Stimulated activated naive CD8-positive, alpha-beta T cell treated with anti-CD3 and anti-CD28 coated beads, Interleukin-15, amount 100 ng/mL, for 72 hours (primary cell): ENCODE measurements at regions not wholly inside any gene's neighbourhood (a gene's known extent, or its start where the extent isn't known, plus 50 kb on each side); places are given as distances from the start of the nearest gene placed in this dataset.

Experiments used
- ATAC-seq: fragments of 150-1000 bp; cut with Tn5 transposase; 2 replicates; pipeline ENCODE4 v1.10.0; 2021; ENCODE audit warnings: mild to moderate bottlenecking, moderate library complexity
- DNase-seq, 2 donors: peaks; one replicate each; pipeline ENCODE4 v3.0.0; 2021 to 2022
- H3K27ac Mint-ChIP-seq, 2 donors: one replicate each; pipeline ENCODE4 v1.8.0; 2022; ENCODE audit warnings: mild to moderate bottlenecking in 2 of 2, mixed read lengths in 2 of 2, moderate library complexity in 2 of 2
- H3K27me3 Mint-ChIP-seq: one replicate; pipeline ENCODE4 v1.8.0; 2022; ENCODE audit warnings: mixed read lengths
- H3K4me1 Mint-ChIP-seq: one replicate; pipeline ENCODE4 v1.8.0; 2022; ENCODE audit warnings: mild to moderate bottlenecking, mixed read lengths
- H3K4me3 Mint-ChIP-seq, 2 donors: one replicate each; pipeline ENCODE4 v1.8.0; 2022; ENCODE audit warnings: mild to moderate bottlenecking in 2 of 2, mixed read lengths in 2 of 2, moderate library complexity in 1 of 2
- H3K9me3 Mint-ChIP-seq, 2 donors: one replicate each; pipeline ENCODE4 v1.8.0; 2022; ENCODE audit warnings: mixed read lengths in 2 of 2

DNA sequence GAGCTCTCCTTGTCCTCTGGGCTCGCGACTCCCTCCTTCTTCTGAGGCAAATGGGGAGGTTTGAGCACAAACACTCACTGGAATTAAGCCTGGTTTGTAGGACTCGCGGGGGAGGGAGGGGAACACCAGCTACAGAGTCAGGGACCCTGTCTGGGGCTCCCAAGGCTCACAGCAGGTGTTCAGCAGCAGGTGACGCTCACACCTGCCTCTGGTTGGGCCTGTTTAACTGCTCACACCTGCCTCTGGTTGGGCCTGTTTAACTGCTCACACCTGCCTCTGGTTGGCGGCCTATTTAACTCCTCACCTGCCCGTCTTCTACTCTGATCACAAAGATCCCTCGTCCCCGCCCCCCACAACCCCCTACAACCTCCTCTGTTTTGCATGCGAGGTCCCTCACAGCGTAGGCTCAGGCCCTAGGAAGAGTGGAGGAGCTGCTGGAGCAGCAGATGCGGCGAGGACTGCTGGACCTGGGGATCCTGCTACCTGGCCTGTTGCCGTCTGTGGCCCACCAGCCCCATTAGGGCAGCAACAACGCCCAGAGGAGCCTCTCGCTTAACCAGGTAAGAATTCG is 181.9 kb downstream of the ERMARD start:
- Mint-ChIP-seq H3K4me3 (no peak overlapping the region), H3K27ac (no peak overlapping the region), H3K9me3 (peaks cover 10 to 16% of the 10 kb centered on the region in 2 donors), H3K4me1 (no peaks in the 10 kb centered on the region), H3K27me3 (peaks cover 35% of the 10 kb centered on the region)
- no peak for ATAC-seq
- no peak for DNase-seq

DNA sequence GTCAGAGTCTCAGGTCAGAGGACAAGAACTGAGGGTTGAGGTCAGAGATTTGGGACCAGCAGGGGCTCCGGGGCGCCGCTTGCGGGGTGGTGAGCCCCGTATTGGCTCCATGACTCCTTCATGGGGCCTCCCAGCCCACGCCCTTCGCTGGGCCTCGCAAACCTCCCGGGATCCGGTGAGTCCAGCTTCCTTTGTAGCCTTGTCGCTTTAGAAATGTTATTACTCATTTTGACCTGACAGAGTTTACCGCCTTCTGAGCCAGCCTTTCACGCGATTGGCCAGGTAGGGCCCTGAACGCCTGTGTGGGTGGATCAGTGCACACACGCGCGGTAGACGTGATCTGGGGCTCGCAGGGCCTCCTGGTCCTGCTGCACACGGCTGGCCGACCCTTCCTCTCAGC is 181.1 kb downstream of the ERMARD start:
- DNase-seq, result no peak
- ATAC-seq, result no peak

DNA sequence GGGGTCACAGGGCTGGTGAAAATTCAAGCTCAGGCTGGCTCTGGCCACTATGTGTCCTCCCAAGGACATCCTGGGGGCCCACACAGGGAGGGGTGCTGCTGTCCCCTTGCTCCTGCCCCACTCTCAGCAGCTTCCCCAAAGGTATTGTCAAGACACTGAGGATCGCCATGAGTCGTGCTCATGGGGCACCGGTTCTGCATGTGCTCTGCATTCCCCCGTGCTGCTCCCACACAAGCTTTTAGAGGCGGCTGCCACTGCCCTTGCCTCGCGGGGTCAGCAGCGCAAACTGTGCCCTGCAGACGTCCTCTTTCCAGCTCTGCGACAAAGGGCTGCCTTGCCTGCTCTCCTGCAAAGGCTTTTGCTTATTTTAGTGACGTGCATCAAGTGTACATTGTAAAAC is 179.8 kb downstream of the ERMARD start:
- DNase-seq, result no peak
- ATAC-seq, result no peak
- H3K9me3 Mint-ChIP-seq, result peaks cover 10 to 16% of the 10 kb centered on the region in 2 donors
- peaks cover 28% of the 10 kb centered on the region for H3K27me3 Mint-ChIP-seq
- H3K4me1 Mint-ChIP-seq, result no peaks in the 10 kb centered on the region
- H3K4me3 Mint-ChIP-seq, result no peak overlapping the region
- H3K27ac Mint-ChIP-seq, result no peak overlapping the region

More for the DNA sequence above, 181.1 kb downstream of the ERMARD start:
- Mint-ChIP-seq H3K4me3 (no peak overlapping the region), H3K27me3 (peaks cover 28% of the 10 kb centered on the region), H3K27ac (peak overlapping the region in 1 of 2 donors; percentile 13), H3K4me1 (no peaks in the 10 kb centered on the region), H3K9me3 (peaks cover 10 to 16% of the 10 kb centered on the region in 2 donors)

DNA sequence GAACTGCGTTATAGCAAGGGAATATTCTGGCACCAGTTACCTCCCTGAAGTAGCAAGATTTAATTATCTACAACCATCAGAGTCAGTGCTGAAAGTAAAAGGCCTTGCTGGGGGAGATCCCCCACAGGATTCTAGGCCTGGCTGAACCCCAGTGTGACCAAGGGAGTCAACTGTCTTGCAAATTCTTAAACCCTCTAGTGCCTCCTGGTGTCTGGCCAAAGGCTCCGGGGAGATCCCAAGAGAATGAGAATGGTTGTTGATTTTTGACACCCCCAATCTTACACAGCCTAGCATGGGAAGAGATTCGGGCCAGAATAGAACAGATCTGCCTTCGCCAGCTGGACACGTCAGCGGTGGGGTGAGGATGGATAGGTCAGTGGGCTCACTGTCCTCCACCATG is 179.4 kb downstream of the ERMARD start:
- peaks cover 10 to 16% of the 10 kb centered on the region in 2 donors for H3K9me3 Mint-ChIP-seq
- DNase-seq, result no peak

DNA sequence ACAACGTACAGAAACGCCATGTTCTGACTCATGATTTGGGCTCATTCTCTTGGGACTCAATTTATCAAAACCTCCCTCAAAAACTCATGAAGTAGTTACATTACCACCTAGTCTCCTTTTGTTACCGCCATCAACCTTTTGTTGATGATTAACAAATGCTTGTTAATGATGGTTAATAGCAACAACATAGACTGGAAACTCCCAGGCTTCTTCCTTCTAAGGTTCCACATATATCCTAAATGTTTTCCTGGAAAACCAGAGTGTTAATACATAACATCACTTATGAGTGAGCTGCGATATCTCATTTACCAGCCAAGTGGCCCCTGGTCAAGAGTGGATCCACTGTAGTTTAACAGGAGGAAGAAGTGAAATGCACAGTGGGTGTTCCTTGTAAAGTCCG is 176.3 kb downstream of the ERMARD start:
- no peak overlapping the region for H3K27ac Mint-ChIP-seq
- H3K9me3 Mint-ChIP-seq, result peaks cover 10 to 16% of the 10 kb centered on the region in 2 donors
- no peak for DNase-seq
- H3K4me1 Mint-ChIP-seq, result no peaks in the 10 kb centered on the region
- peaks cover 13% of the 10 kb centered on the region for H3K27me3 Mint-ChIP-seq
- no peak overlapping the region for H3K4me3 Mint-ChIP-seq
- ATAC-seq, result no peak

More for the DNA sequence above, 179.4 kb downstream of the ERMARD start:
- Mint-ChIP-seq H3K27ac (no peak overlapping the region), H3K4me3 (no peak overlapping the region), H3K4me1 (no peaks in the 10 kb centered on the region), H3K27me3 (peaks cover 24% of the 10 kb centered on the region)
- peak; percentile 37 for ATAC-seq

DNA sequence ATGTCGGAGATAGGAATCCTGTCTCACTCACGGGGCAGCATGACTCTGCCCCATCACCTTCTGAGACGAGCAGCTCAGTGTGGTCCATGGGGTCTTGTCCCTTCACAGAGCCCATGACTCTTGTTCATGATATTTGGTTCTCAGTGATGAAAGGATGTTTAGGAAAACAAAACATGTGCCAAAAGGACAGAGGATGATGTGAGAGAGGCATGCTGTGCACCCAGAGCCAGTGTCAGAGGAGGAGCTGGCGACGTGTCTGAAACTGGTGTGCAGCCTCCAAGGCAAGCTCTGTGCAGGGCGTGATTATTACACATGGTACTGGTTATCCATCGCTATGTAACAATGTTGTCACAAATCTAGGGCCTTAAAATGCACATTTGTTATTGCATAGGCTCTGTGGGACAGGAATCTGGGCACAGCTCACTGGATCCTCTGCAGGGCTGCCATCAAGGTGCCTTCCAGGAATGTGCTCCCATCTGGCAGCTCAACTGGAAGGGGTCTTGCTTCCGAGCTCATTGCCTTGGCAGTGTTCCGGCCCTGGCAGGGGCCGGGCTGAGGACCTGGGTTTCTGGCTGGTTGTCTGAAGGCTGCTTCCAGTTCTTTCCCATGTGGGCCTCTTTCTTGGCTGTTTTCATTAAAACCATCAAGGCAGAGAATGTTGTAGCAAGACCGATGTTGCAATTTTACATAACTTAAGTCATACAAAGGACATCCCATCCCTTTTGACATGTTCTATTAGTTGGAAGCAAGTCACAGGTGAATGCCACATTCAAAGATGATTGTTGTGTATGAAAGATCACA is 175.4 kb downstream of the ERMARD start:
- no peak for ATAC-seq
- H3K27ac Mint-ChIP-seq, result no peak overlapping the region
- H3K4me3 Mint-ChIP-seq, result no peak overlapping the region
- peaks cover 13% of the 10 kb centered on the region for H3K27me3 Mint-ChIP-seq
- H3K4me1 Mint-ChIP-seq, result peaks cover 4% of the 10 kb centered on the region
- H3K9me3 Mint-ChIP-seq, result peaks cover 10 to 16% of the 10 kb centered on the region in 2 donors
- no peak for DNase-seq

DNA sequence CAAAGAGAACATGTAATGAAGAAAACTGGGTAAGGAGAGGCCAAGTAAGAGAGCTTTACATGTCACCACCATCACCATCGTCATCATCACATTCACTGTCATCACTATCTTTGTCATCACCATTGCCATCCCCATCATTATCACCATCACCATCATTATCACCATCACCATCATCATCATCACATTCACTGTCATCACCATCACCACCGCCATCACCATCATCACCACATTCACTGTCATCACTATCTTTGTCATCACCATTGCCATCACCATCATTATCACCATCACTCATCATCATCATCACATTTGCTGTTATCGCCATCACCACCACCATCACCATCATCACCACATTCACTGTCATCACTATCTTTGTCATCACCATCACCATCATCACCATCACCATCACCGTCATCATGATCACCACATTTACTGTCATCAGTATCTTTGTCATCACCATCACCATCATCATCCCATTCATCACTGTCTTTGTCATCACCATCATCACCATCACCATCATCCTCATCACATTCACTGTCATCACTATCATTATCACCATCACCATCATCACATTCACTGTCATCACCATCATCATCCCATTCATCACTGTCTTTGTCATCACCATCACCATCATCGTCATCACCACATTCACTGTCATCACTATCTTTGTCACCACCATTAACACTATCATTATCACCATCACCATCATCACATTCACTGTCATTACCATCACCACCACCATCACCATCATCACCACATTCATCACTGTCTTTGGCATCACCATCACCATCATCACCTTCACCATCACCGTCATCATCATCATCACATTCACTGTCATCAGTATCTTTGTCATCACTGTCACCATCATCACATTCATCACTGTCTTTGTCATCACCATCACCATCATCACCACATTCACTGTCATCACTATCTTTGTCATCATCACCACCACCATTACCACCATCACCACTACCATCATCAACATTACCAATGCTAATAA is 172.3 kb downstream of the ERMARD start:
- ATAC-seq (no peak), DNase-seq (no peak)
- Mint-ChIP-seq H3K4me3 (no peak overlapping the region), H3K27me3 (peaks cover 3% of the 10 kb centered on the region), H3K9me3 (peaks cover 2 to 3% of the 10 kb centered on the region in 2 donors), H3K27ac (no peak overlapping the region), H3K4me1 (peaks cover 6% of the 10 kb centered on the region)

DNA sequence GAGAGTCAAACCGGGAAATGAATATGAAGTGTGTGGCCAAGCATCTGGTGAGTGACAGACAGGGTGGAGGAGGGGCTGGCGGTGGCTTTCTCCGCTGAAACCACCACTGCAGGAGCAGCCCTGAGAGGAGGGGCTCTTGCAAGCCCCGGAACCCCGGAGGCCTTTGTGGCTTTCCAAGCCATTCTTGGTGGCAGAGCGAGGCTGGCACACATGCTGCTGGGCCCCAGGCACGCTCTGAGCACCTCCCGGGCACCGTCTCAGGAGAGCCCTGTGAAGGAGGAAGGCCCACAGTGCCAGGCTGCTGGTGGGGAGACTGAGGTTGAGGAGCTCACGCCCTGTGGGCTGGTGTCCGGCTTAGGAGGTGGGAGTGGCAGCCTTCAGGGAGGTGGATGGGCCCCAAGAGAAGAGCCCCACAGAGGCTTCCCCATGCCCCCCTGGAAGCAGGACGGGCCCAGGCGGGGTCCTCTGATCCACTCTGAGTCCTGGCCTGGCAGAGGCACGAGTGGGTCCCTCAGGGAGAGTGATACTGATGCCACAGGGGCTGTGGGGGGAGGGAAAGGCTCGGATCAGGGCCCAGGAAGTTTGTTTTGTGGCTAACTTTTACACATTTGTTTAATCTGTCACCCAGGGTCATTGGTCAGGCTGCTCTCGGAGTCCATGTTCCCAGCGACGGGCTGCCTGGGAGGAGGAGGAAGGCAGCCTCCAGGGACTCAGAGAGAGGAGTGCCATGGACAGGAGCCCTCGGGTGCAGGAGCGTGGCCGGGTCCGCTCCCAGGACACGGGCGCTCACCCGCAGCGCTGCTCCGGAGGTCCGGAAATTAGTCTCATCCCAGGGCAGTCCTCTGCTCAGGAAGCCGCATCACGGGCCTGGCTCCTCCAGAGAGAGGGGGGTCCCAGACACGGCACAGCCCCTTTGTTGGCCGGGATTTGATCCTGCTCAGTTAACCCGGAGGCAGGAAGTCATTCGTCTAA is 170.7 kb downstream of the ERMARD start:
- DNase-seq, result peak; percentile 25 to 75
- Mint-ChIP-seq H3K4me1 (peaks cover 6% of the 10 kb centered on the region), H3K4me3 (peak overlapping the region in 1 of 2 donors; percentile 18)

DNA sequence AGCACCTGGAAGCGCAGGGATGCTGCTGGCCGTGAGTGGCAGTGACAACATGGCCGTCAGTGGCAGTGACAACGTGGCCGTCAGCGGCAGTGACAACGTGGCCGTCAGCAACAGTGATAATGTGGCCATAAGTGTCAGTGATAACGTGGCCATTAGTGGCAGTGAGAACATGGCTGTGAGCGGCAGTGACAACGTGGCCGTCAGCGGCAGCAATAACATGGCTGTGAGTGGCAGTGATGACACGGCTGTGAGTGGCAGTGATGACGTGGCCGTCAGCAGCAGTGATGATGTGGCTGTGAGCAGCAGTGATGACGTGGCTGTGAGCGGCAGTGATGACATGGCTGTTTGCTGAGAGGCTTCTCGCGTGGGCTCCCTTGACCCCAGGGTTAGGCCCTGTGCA is 169.8 kb downstream of the ERMARD start:
- no peak overlapping the region for H3K27ac Mint-ChIP-seq
- H3K27me3 Mint-ChIP-seq, result no peaks in the 10 kb centered on the region
- ATAC-seq (no peak), DNase-seq (no peak)
- H3K9me3 Mint-ChIP-seq, result no peaks in the 10 kb centered on the region
- H3K4me1 Mint-ChIP-seq, result peaks cover 6% of the 10 kb centered on the region
- H3K4me3 Mint-ChIP-seq, result no peak overlapping the region

More for the DNA sequence above, 170.7 kb downstream of the ERMARD start:
- Mint-ChIP-seq H3K27me3 (no peaks in the 10 kb centered on the region), H3K27ac (no peak overlapping the region), H3K9me3 (no peaks in the 10 kb centered on the region)
- ATAC-seq, result peak; percentile 98

DNA sequence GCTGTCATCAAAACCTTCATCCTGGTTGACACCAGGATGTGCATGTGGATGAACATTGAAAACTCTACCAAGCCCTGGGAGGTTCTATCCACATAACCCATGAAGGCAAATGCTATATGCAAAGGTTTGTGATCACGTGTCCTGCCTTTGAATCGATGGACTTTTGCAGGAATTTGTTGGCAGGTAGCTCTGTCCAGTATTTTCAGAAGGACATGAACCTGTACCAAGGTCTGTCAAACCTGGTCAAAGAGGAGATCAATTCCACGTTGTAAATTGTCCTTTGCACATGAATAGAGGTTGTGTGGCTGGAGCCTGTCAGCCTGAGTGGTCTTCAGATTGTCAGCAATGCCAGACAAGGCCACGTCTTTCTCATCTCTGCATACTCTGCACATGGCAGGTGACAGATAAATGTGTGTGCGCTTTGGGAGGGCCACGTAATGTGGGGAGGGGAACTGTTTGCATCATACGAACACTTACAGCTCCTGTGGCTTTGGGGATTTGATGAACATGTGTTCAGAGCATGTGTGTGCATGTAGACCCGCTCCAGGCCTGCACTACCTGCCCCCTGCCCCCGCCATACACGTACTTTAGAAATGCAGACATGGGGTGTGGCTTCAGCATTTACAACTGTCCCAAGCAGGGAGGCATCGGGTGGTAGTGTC is 169.1 kb downstream of the ERMARD start:
- ATAC-seq, result no peak
- H3K4me3 Mint-ChIP-seq, result no peak overlapping the region
- no peaks in the 10 kb centered on the region for H3K27me3 Mint-ChIP-seq
- no peak for DNase-seq
- no peaks in the 10 kb centered on the region for H3K9me3 Mint-ChIP-seq
- peaks cover 6% of the 10 kb centered on the region for H3K4me1 Mint-ChIP-seq
- H3K27ac Mint-ChIP-seq, result no peak overlapping the region

DNA sequence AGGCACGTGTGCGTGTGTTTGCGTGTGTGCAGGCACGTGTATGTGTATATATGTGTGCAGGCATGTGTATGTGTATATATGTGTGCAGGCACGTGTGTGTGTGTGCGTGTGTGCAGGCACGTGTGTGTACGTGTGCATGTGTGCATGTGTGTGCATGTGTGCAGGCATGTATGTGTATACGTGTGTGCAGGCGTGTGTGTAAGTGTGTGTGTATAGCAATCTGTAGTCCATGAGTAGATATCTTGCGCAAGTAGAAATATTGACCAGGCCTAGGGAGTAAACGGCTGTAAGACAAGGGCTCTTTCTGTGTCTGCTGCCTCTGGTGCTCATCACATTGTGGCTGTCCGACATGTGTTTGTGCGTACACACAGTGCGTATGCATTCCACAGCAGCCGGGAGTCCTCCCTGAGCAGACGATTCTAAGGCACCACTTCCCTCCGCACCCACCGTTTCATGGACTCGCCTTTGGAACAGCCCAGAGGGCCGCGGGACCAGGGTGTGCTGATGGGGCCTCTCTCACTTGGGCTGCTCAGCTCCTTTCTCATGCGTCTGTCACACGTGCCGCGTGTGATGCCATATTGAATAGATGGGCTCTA is 167.6 kb downstream of the ERMARD start:
- no peak overlapping the region for H3K27ac Mint-ChIP-seq
- no peaks in the 10 kb centered on the region for H3K27me3 Mint-ChIP-seq

DNA sequence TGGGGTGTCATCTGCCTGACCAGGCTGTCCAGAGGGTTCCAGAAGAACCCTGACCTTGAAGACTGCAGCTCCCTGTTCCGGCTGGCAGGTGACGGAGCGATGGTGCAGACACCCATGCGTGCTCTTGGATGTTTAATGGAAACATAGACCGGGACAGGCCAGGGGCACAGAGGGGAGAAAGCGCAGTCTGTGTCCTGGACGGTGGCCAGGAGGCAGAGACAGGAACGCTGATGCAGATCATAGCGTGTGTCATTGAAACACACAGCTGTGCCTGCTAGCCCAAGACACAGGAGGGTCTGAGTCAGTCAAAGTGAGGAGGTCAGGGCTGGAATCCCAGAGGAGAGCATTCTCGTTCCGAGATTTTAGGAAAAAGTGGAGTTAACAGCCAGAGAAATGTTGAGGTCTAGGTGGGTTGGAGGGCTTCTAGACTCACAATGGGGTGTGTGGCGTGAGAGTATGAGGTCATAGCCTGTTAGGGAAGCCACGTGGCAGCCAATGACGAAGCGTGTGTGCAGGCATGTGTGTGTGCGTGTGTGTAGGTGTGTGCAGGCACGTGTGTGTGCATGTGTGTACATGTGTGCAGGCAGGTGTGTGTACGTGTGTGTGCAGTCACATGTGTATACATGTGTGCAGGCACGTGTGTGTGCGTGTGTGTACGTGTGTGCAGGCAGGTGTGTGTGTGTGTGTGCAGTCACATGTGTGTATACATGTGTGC is 167.0 kb downstream of the ERMARD start:
- no peak for DNase-seq
- no peak overlapping the region for H3K4me3 Mint-ChIP-seq
- no peaks in the 10 kb centered on the region for H3K27me3 Mint-ChIP-seq
- H3K27ac Mint-ChIP-seq, result no peak overlapping the region
- peaks cover 6% of the 10 kb centered on the region for H3K4me1 Mint-ChIP-seq
- no peak for ATAC-seq
- no peaks in the 10 kb centered on the region for H3K9me3 Mint-ChIP-seq

More for the DNA sequence above, 167.6 kb downstream of the ERMARD start:
- ATAC-seq (no peak), DNase-seq (no peak)
- H3K4me3 Mint-ChIP-seq, result no peak overlapping the region
- no peaks in the 10 kb centered on the region for H3K9me3 Mint-ChIP-seq
- peaks cover 6% of the 10 kb centered on the region for H3K4me1 Mint-ChIP-seq

DNA sequence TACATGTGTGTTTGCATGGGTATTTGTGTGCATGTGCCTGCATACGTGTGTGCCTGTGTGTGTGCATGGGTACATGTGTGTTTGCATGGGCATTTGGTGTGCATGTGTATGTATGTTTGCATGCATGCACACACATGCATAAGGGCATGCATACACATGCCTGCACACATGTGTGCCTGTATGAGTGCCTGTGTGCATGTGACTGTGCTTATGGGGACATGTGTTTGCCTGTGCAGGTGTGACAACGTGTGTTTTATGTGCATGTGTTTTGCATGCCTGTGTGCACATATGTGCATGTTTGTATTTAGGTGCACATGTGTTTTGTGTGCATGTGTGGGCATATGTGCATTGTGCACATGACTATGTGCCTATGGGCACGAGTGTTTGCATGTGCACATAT is 165.7 kb downstream of the ERMARD start:
- no peaks in the 10 kb centered on the region for H3K9me3 Mint-ChIP-seq
- no peak for DNase-seq
- peaks cover 10% of the 10 kb centered on the region for H3K27me3 Mint-ChIP-seq
- H3K27ac Mint-ChIP-seq, result no peak overlapping the region
- ATAC-seq, result no peak
- no peak overlapping the region for H3K4me3 Mint-ChIP-seq
- H3K4me1 Mint-ChIP-seq, result peaks cover 11% of the 10 kb centered on the region
